Fibroblast of lung (primary cell): ENCODE measurements at regions not wholly inside any gene's neighbourhood (a gene's known extent, or its start where the extent isn't known, plus 50 kb on each side); places are given as distances from the start of the nearest gene placed in this dataset.

Experiments used
- DNase-seq, 2 donors: peaks; one replicate each; pipeline versions ENCODE4 v3.0.0 to v3.0.0-alpha.2; 2010; ENCODE audit warnings: low read depth in 2 of 2
- H2AFZ ChIP-seq: 2 replicates; pipeline ENCODE4 v1.5.1; 2012; ENCODE audit warnings: low read length, control low read depth, inconsistent platforms
- H3K27ac ChIP-seq: 2 replicates; pipeline ENCODE4 v1.5.1; 2011; ENCODE audit warnings: low read length, control low read depth; ENCODE audit not compliant: insufficient read depth
- H3K27me3 ChIP-seq: 2 replicates; pipeline ENCODE4 v1.5.1; 2011; ENCODE audit warnings: mild to moderate bottlenecking, low read length; ENCODE audit not compliant: control insufficient read depth, insufficient read depth
- H3K36me3 ChIP-seq: 2 replicates; pipeline ENCODE4 v1.5.1; 2011; ENCODE audit warnings: low read length; ENCODE audit not compliant: control insufficient read depth, insufficient read depth
- H3K4me1 ChIP-seq: 2 replicates; pipeline ENCODE4 v1.5.1; 2011; ENCODE audit warnings: low read length; ENCODE audit not compliant: control insufficient read depth, insufficient read depth; ENCODE audit errors: extremely low read depth
- H3K4me2 ChIP-seq: 2 replicates; pipeline ENCODE4 v1.5.1; 2011; ENCODE audit warnings: low read length, control low read depth; ENCODE audit not compliant: insufficient read depth; ENCODE audit errors: extremely low read depth
- H3K4me3 ChIP-seq, 4 experiments: fragments of 200-600 bp in 1 of 4; sonication (generic) in 1 of 4; replicated peaks in 1 of 4; 2 replicates each; pipeline ENCODE4 v1.5.1; 2011 to 2016; ENCODE audit warnings: low read length in 4 of 4, low read depth in 3 of 4, mild to moderate bottlenecking in 3 of 4, control low read depth in 2 of 4, inconsistent platforms in 1 of 4, mixed read lengths in 1 of 4; ENCODE audit not compliant: insufficient read depth in 1 of 4; ENCODE audit errors: control extremely low read depth in 1 of 4
- H3K79me2 ChIP-seq: 2 replicates; pipeline ENCODE4 v1.5.1; 2012; ENCODE audit warnings: mild to moderate bottlenecking, low read length, inconsistent platforms; ENCODE audit not compliant: control insufficient read depth, insufficient read depth
- H3K9ac ChIP-seq: 2 replicates; pipeline ENCODE4 v1.5.1; 2011; ENCODE audit warnings: mild to moderate bottlenecking, low read length, control low read depth; ENCODE audit not compliant: insufficient read depth
- H3K9me3 ChIP-seq: 2 replicates; pipeline ENCODE4 v1.5.1; 2012; ENCODE audit warnings: low read depth, low read length; ENCODE audit not compliant: control insufficient read depth, insufficient read depth
- H4K20me1 ChIP-seq: 2 replicates; pipeline ENCODE4 v1.5.1; 2011; ENCODE audit warnings: low read length; ENCODE audit not compliant: control insufficient read depth, insufficient read depth; ENCODE audit errors: extremely low read depth
- EZH2 ChIP-seq: IDR thresholded peaks from 2 replicates; pipeline ENCODE4 v1.5.1; 2012; ENCODE audit warnings: low read length, control low read depth, mild to moderate bottlenecking; ENCODE audit errors: missing control alignments
- TF ChIP-seq, protein P1 (sequence below), 2 donors: IDR thresholded peaks in 1 of 2; conservative IDR thresholded peaks in 1 of 2; 1 replicate in 1 of 2; 2 replicates in 1 of 2; pipeline ENCODE4 v1.5.1; 2011 to 2012; ENCODE audit warnings: low read length in 2 of 2, control low read depth in 1 of 2, inconsistent platforms in 1 of 2, low read depth in 1 of 2, mild to moderate bottlenecking in 1 of 2

DNA sequence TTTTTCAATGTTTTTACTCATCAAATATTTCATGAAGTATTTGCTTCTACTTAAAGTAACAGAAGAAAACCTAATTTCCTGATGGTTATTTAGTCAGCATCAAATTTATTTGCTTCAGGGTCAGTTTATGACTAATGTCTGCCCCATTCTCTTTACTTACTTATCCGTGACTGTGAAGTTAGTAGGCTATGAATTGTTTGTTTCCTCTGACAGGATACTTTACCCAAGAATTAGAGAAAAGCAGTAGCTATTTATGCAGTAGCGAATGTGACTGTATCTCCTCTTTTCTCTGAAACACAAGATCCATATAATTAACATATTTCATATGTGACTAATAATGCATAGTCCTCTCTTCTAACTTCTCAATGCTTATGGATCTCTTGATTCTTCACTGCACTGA lies 329.9 kb upstream of the ROBO1 start:
- peak in 1 of 2 donors; percentile 17 for DNase-seq
- no peak overlapping the region for H3K27ac ChIP-seq
- no peaks in the 10 kb centered on the region for H3K36me3 ChIP-seq
- no peak overlapping the region for H3K9ac ChIP-seq
- H3K9me3 ChIP-seq = no peaks in the 10 kb centered on the region
- no peaks in the 10 kb centered on the region for H3K27me3 ChIP-seq
- no peaks in the 10 kb centered on the region for H3K4me1 ChIP-seq
- H4K20me1 ChIP-seq = no peaks in the 10 kb centered on the region
- H3K4me2 ChIP-seq = no peak overlapping the region
- TF ChIP-seq, protein P1, sequence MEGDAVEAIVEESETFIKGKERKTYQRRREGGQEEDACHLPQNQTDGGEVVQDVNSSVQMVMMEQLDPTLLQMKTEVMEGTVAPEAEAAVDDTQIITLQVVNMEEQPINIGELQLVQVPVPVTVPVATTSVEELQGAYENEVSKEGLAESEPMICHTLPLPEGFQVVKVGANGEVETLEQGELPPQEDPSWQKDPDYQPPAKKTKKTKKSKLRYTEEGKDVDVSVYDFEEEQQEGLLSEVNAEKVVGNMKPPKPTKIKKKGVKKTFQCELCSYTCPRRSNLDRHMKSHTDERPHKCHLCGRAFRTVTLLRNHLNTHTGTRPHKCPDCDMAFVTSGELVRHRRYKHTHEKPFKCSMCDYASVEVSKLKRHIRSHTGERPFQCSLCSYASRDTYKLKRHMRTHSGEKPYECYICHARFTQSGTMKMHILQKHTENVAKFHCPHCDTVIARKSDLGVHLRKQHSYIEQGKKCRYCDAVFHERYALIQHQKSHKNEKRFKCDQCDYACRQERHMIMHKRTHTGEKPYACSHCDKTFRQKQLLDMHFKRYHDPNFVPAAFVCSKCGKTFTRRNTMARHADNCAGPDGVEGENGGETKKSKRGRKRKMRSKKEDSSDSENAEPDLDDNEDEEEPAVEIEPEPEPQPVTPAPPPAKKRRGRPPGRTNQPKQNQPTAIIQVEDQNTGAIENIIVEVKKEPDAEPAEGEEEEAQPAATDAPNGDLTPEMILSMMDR (conservative IDR thresholded peaks at IDR 0.05 in 1 of 2, IDR thresholded peaks at IDR 0.05 in 1 of 2; ENCODE audit: low read depth in 1 of 2, low read length in 2 of 2) = no peak
- no peak for TF ChIP-seq EZH2
- H3K4me3 ChIP-seq = no peak overlapping the region
- H2AFZ ChIP-seq = no peak overlapping the region
- H3K79me2 ChIP-seq = no peaks in the 10 kb centered on the region

DNA sequence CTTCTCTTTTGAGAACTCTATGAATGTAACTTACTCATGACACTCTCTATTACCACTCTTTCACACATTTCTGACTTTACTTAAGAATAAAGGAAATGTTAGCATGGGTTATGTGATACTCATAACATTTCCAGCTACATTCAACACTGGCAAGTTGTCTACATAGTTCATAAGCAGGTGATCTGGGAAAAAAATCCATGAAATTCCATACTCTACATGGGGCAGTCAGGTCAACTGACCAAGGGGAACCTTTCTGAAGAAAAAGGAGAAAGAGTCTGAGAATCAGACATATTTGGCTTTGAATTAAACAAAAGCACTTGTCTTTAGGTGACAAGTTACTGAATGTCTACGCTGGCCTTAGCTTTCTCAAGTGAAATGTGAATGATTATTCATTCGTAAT lies 329.1 kb upstream of the ROBO1 start:
- no peak overlapping the region for H3K27ac ChIP-seq
- no peaks in the 10 kb centered on the region for H4K20me1 ChIP-seq
- TF ChIP-seq EZH2 = no peak
- TF ChIP-seq, protein P1 (conservative IDR thresholded peaks at IDR 0.05 in 1 of 2, IDR thresholded peaks at IDR 0.05 in 1 of 2; ENCODE audit: low read depth in 1 of 2, low read length in 2 of 2) = no peak
- no peaks in the 10 kb centered on the region for H3K27me3 ChIP-seq
- H3K4me3 ChIP-seq = no peak overlapping the region
- no peak for DNase-seq
- no peaks in the 10 kb centered on the region for H3K36me3 ChIP-seq
- H3K4me1 ChIP-seq = no peaks in the 10 kb centered on the region
- no peak overlapping the region for H3K9ac ChIP-seq
- no peaks in the 10 kb centered on the region for H3K79me2 ChIP-seq
- no peaks in the 10 kb centered on the region for H3K9me3 ChIP-seq
- no peak overlapping the region for H3K4me2 ChIP-seq
- no peak overlapping the region for H2AFZ ChIP-seq

DNA sequence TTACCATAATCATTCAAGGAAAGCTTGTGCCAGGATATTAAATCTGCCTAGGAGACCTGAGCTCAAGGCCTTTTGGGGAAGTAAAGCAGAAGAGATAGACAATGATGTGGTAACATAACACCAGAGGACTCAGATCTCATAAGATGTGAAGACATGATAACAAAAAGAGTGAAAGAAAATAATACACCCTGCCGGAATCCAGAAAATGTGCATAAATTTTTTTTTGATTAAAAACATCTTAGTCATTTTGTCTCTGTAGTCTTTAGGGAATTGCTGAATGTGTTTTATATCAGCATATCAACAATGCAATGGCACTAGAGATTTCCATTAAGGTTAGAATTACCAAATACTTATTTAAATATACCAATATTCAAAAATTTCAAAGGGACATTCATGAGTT lies 326.8 kb upstream of the ROBO1 start:
- DNase-seq = no peak
- Histone ChIP-seq H3K4me3 (no peak overlapping the region), H3K4me2 (no peak overlapping the region), H3K27ac (no peak overlapping the region), H4K20me1 (no peaks in the 10 kb centered on the region), H2AFZ (no peak overlapping the region), H3K27me3 (no peaks in the 10 kb centered on the region), H3K79me2 (no peaks in the 10 kb centered on the region), H3K4me1 (no peaks in the 10 kb centered on the region), H3K9me3 (no peaks in the 10 kb centered on the region), H3K36me3 (no peaks in the 10 kb centered on the region), H3K9ac (no peak overlapping the region)
- TF ChIP-seq, protein P1 (conservative IDR thresholded peaks at IDR 0.05 in 1 of 2, IDR thresholded peaks at IDR 0.05 in 1 of 2; ENCODE audit: low read depth in 1 of 2, low read length in 2 of 2) = no peak
- TF ChIP-seq EZH2 = no peak
